GM10248 (cell line): ENCODE measurements at regions not wholly inside any gene's neighbourhood (a gene's known extent, or its start where the extent isn't known, plus 50 kb on each side); places are given as distances from the start of the nearest gene placed in this dataset.

Source experiments
- CTCF ChIA-PET: fragments of 300-600 bp; sonication (Branson Sonifier 250); formaldehyde crosslinking; extraction: SDS; loops from one replicate; lab custom pipeline; 2021; ENCODE audit warnings: antibody characterized with exemption; lab: Yijun Ruan, JAX
- POLR2A ChIA-PET: fragments of 350-650 bp; sonication (Branson Sonifier 250); formaldehyde crosslinking; extraction: SDS; loops from one replicate; lab custom pipeline; 2020; ENCODE audit warnings: antibody characterized with exemption; lab: Yijun Ruan, JAX
- DNase-seq: peaks from one replicate; pipeline ENCODE4 v3.0.0; 2012; ENCODE audit errors: extremely low spot score
- CTCF ChIP-seq: IDR thresholded peaks from 2 replicates; pipeline ENCODE4 v1.5.1; 2012; ENCODE audit warnings: mild to moderate bottlenecking, low read depth; ENCODE audit errors: extremely low read depth, missing control alignments, control extremely low read depth

GRCh38 chr11:133659538-133660201, 127.4 kb upstream of the OPCML start:
- no peak for TF ChIP-seq CTCF
- POLR2A ChIA-PET: no interaction called here
- DNase-seq: no peak
- CTCF ChIA-PET: interaction anchor here (1.1 kb wide), 1 partner anchor 19 kb away, joined by 3 read pairs; no protein-coding TSS in a partner anchor

GRCh38 chr11:133657054-133657453, 124.8 kb upstream of the OPCML start:
- CTCF ChIA-PET: no interaction called here

GRCh38 chr11:133656082-133656635, 123.9 kb upstream of the OPCML start:
- DNase-seq: no peak
- CTCF ChIA-PET: no interaction called here
- POLR2A ChIA-PET: no interaction called here
- TF ChIP-seq CTCF: no peak

More at GRCh38 chr11:133657054-133657453, 124.8 kb upstream of the OPCML start:
- POLR2A ChIA-PET: interaction anchor here (0.5 kb wide), 1 partner anchor 622 kb away, joined by 3 read pairs; no protein-coding TSS in a partner anchor
- no peak for TF ChIP-seq CTCF
- DNase-seq: no peak

GRCh38 chr11:133654630-133655212, 122.4 kb upstream of the OPCML start:
- TF ChIP-seq CTCF: no peak
- ChIA-PET CTCF (no interaction called here), POLR2A (no interaction called here)
- DNase-seq: no peak

- no peak for TF ChIP-seq CTCF
- no peak for DNase-seq
- CTCF ChIA-PET: no interaction called here
- POLR2A ChIA-PET: no interaction called here
Observed at GRCh38 chr11:133653336-133653735, 121.0 kb upstream of the OPCML start.

- TF ChIP-seq CTCF: no peak
- no peak for DNase-seq
- ChIA-PET POLR2A (no interaction called here), CTCF (no interaction called here)
Observed at GRCh38 chr11:133650082-133650481, 117.8 kb upstream of the OPCML start.
